GM04504 (cell line): ENCODE measurements at regions not wholly inside any gene's neighbourhood (a gene's known extent, or its start where the extent isn't known, plus 50 kb on each side); places are given as distances from the start of the nearest gene placed in this dataset.

Experiments
- DNase-seq: peaks from one replicate; pipeline ENCODE4 v3.0.0-alpha.2; 2012; ENCODE audit warnings: low read depth

GRCh38 chr3:184659797-184660301 lies 52.0 kb downstream of the MAGEF1 start:
- DNase-seq: no peak

GRCh38 chr3:184658223-184658928 lies 53.5 kb downstream of the MAGEF1 start:
- DNase-seq: no peak

GRCh38 chr3:184656829-184657681 lies 54.8 kb downstream of the MAGEF1 start:
- no peak for DNase-seq

GRCh38 chr3:184656458-184656828 lies 55.4 kb downstream of the MAGEF1 start:
- no peak for DNase-seq

- DNase-seq: no peak
Measured at GRCh38 chr3:184655597-184655996, 56.3 kb downstream of the MAGEF1 start.

- DNase-seq: no peak
Measured at GRCh38 chr3:184654375-184654774, 57.5 kb downstream of the MAGEF1 start.

- no peak for DNase-seq
Measured at GRCh38 chr3:184652465-184652864, 59.4 kb downstream of the MAGEF1 start.

GRCh38 chr3:184651904-184652303 lies 60.0 kb downstream of the MAGEF1 start:
- DNase-seq: no peak

- DNase-seq: no peak
Measured at GRCh38 chr3:184648636-184649035, 63.2 kb downstream of the MAGEF1 start.

GRCh38 chr3:184647405-184647936 lies 64.4 kb downstream of the MAGEF1 start:
- no peak for DNase-seq

- no peak for DNase-seq
Measured at GRCh38 chr3:184645336-184645735, 66.5 kb downstream of the MAGEF1 start.

- DNase-seq: no peak
Measured at GRCh38 chr3:184643442-184643841, 68.4 kb downstream of the MAGEF1 start.

GRCh38 chr3:184642631-184643285 lies 69.1 kb downstream of the MAGEF1 start:
- DNase-seq: no peak

- DNase-seq: no peak
Measured at GRCh38 chr3:184641430-184641829, 70.4 kb downstream of the MAGEF1 start.

- DNase-seq: no peak
Measured at GRCh38 chr3:184639351-184639750, 72.5 kb downstream of the MAGEF1 start.

- no peak for DNase-seq
Measured at GRCh38 chr3:184637705-184638104, 74.2 kb downstream of the MAGEF1 start.

GRCh38 chr3:184636741-184637316 lies 75.0 kb downstream of the MAGEF1 start:
- peak; percentile 24 for DNase-seq

GRCh38 chr3:184635774-184636173 lies 74.2 kb downstream of the EPHB3 start:
- no peak for DNase-seq

GRCh38 chr3:184635126-184635525 lies 73.5 kb downstream of the EPHB3 start:
- DNase-seq: no peak

GRCh38 chr3:184633237-184633579 lies 71.6 kb downstream of the EPHB3 start:
- DNase-seq: no peak

GRCh38 chr3:184632551-184633236 lies 71.1 kb downstream of the EPHB3 start:
- DNase-seq: no peak
